Activated naive CD8-positive, alpha-beta T cell treated with anti-CD3 and anti-CD28 coated beads, Interleukin-2, amount 10 ng/mL, durations not matched to agents 7 days and 5 days (primary cell): ENCODE measurements at regions not wholly inside any gene's neighbourhood (a gene's known extent, or its start where the extent isn't known, plus 50 kb on each side); places are given as distances from the start of the nearest gene placed in this dataset.

Experiments
- ATAC-seq: fragments of 150-1000 bp; cut with Tn5 transposase; one replicate; pipeline ENCODE4 v1.10.0; 2021; ENCODE audit warnings: low read depth, moderate library complexity
- POLR2A ChIA-PET: fragments of 350-600 bp; sonication (Branson Sonifier 250); formaldehyde crosslinking; loops from one replicate; lab custom pipeline; 2021; ENCODE audit warnings: antibody characterized with exemption; lab: Charles Lee
- DNase-seq: peaks from one replicate; pipeline ENCODE4 v3.0.0; 2021
- H3K27ac Mint-ChIP-seq: one replicate; pipeline ENCODE4 v1.8.0; 2022; ENCODE audit warnings: mild to moderate bottlenecking, mixed read lengths
- H3K27me3 Mint-ChIP-seq: one replicate; pipeline ENCODE4 v1.8.0; 2022; ENCODE audit warnings: mild to moderate bottlenecking, moderate library complexity, mixed read lengths
- H3K36me3 Mint-ChIP-seq: one replicate; pipeline ENCODE4 v1.8.0; 2021; ENCODE audit warnings: mild to moderate bottlenecking, mixed read lengths
- H3K4me1 Mint-ChIP-seq: one replicate; pipeline ENCODE4 v1.8.0; 2021; ENCODE audit warnings: mixed read lengths
- H3K4me3 Mint-ChIP-seq: one replicate; pipeline ENCODE4 v1.8.0; 2022; ENCODE audit warnings: mild to moderate bottlenecking, moderate library complexity, mixed read lengths
- H3K9me3 Mint-ChIP-seq: one replicate; pipeline ENCODE4 v1.8.0; 2021; ENCODE audit warnings: mixed read lengths

- H3K36me3 Mint-ChIP-seq, result no peaks in the 10 kb centered on the region
- no peaks in the 10 kb centered on the region for H3K9me3 Mint-ChIP-seq
- DNase-seq (no peak), ATAC-seq (no peak)
- POLR2A ChIA-PET, result no interaction called here
- H3K4me3 Mint-ChIP-seq, result no peak overlapping the region
- H3K27ac Mint-ChIP-seq, result no peak overlapping the region
- no peaks in the 10 kb centered on the region for H3K27me3 Mint-ChIP-seq
- no peaks in the 10 kb centered on the region for H3K4me1 Mint-ChIP-seq
These were observed 122.5 kb downstream of the PCDH7 start for GRCh38 chr4:30842689-30843088.

DNA sequence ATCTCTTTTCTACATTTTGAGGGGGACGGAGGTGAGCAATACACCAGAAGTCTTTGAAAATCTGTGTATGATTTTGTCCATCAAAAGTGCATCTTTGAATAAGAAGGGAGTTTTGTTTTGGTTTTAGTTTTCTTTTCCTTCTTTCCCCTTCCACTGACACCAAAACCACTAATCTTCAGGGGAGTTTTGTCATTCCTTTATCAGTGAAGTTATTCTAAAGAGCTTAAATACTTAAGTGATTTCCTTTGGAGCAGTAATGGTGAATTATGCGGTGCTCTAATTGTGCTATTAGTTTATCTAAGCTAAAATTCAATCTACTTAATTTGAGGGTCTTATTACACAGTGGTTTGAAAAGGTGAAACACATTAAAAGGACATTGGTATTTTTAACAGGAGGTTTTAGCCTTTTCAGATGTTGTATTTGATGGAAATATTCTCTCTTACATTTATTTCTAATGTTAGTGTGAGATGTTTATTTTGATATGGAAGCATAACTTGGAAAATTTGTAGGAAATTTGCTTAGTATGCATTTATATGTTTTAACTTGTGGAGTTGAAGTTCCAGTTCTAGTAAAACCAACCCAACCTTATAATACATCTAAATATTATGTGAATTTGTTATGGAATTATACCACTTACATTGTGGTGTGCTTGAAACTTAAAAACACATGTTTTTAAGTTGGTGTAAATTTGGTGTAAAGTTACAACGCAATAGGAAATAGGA lies 124.9 kb downstream of the PCDH7 start:
- ATAC-seq, result no peak
- no peaks in the 10 kb centered on the region for H3K27me3 Mint-ChIP-seq
- DNase-seq, result no peak
- no peak overlapping the region for H3K27ac Mint-ChIP-seq
- H3K36me3 Mint-ChIP-seq, result no peaks in the 10 kb centered on the region
- no peak overlapping the region for H3K4me3 Mint-ChIP-seq
- POLR2A ChIA-PET, result no interaction called here
- H3K9me3 Mint-ChIP-seq, result no peaks in the 10 kb centered on the region
- H3K4me1 Mint-ChIP-seq, result no peaks in the 10 kb centered on the region

- H3K36me3 Mint-ChIP-seq, result no peaks in the 10 kb centered on the region
- no peaks in the 10 kb centered on the region for H3K4me1 Mint-ChIP-seq
- no peaks in the 10 kb centered on the region for H3K27me3 Mint-ChIP-seq
- no peak overlapping the region for H3K27ac Mint-ChIP-seq
- POLR2A ChIA-PET, result no interaction called here
- ATAC-seq (no peak), DNase-seq (no peak)
- no peaks in the 10 kb centered on the region for H3K9me3 Mint-ChIP-seq
- H3K4me3 Mint-ChIP-seq, result no peak overlapping the region
These were observed 127.0 kb downstream of the PCDH7 start for GRCh38 chr4:30847167-30847566.

DNA sequence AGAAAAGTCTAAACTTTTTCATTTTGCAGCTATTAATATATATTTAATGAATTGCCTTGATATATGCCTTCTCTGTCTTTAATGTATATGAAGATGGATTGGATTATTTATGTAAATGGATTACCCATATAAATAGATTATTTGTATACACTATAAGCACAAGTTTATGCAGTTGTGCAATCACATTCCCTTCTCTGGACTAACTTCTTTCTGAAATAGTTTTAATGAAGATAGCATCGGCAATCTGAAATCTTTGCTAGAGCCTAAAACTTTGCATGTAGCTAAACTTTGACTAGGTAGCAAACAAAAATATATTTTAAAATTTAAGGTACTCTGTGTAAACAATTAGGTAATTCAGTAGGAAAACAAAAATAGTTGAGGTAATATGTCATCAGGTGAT lies 127.8 kb downstream of the PCDH7 start:
- DNase-seq (no peak), ATAC-seq (no peak)
- Mint-ChIP-seq H3K4me3 (no peak overlapping the region), H3K4me1 (no peaks in the 10 kb centered on the region), H3K27ac (no peak overlapping the region), H3K36me3 (no peaks in the 10 kb centered on the region), H3K27me3 (no peaks in the 10 kb centered on the region), H3K9me3 (no peaks in the 10 kb centered on the region)
- POLR2A ChIA-PET, result no interaction called here

DNA sequence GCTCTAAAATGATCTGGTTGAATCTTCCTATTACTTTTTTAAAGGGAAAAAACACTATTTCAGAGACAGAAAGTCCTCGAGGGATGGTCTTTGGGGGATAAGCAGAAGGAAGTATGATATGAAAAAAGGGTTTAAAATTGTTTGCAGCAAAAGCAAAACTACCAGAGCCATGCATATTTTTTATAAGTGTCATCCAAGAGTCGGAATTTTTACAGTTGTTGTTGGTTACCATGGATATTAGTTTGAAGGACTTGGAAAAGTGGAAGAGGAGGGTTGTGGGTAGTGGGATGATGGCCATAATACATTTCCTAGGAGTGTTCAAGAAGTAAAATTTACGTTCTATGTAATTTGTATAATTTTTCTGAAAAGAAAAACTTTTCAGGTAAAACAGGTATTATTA lies 134.4 kb downstream of the PCDH7 start:
- no peak for DNase-seq

DNA sequence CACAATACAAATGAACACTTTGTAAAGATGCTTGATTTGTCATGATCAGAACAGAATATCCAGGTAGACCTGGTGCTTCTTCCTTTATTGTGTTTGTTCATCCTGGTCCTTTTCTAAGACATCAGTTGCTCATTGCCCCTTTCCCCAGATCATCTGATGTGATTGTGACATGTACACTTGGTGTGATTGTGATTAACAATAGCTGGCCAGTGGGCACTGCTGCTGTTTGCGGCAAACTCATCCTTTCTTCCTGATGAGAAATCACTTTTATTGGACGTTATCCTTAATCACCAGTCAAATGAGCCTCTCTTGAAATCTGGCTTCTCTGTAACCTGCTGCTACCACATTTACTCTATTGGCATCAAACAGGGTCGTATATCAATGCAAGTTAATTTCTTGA lies 135.1 kb downstream of the PCDH7 start:
- Mint-ChIP-seq H3K36me3 (no peaks in the 10 kb centered on the region), H3K27ac (no peak overlapping the region), H3K4me1 (no peaks in the 10 kb centered on the region), H3K9me3 (peaks cover 2% of the 10 kb centered on the region), H3K4me3 (no peak overlapping the region), H3K27me3 (no peaks in the 10 kb centered on the region)
- ATAC-seq (no peak), DNase-seq (no peak)
- POLR2A ChIA-PET, result no interaction called here

More for the DNA sequence above, 134.4 kb downstream of the PCDH7 start:
- Mint-ChIP-seq H3K27me3 (no peaks in the 10 kb centered on the region), H3K36me3 (no peaks in the 10 kb centered on the region), H3K4me1 (no peaks in the 10 kb centered on the region), H3K9me3 (peaks cover 2% of the 10 kb centered on the region), H3K27ac (no peak overlapping the region), H3K4me3 (no peak overlapping the region)
- POLR2A ChIA-PET, result no interaction called here
- no peak for ATAC-seq

- H3K9me3 Mint-ChIP-seq, result peaks cover 2% of the 10 kb centered on the region
- no peaks in the 10 kb centered on the region for H3K27me3 Mint-ChIP-seq
- no peak overlapping the region for H3K4me3 Mint-ChIP-seq
- H3K27ac Mint-ChIP-seq, result no peak overlapping the region
- no peaks in the 10 kb centered on the region for H3K4me1 Mint-ChIP-seq
- H3K36me3 Mint-ChIP-seq, result no peaks in the 10 kb centered on the region
- DNase-seq (no peak), ATAC-seq (no peak)
- POLR2A ChIA-PET, result no interaction called here
These were observed 136.8 kb downstream of the PCDH7 start for GRCh38 chr4:30856795-30857564.

DNA sequence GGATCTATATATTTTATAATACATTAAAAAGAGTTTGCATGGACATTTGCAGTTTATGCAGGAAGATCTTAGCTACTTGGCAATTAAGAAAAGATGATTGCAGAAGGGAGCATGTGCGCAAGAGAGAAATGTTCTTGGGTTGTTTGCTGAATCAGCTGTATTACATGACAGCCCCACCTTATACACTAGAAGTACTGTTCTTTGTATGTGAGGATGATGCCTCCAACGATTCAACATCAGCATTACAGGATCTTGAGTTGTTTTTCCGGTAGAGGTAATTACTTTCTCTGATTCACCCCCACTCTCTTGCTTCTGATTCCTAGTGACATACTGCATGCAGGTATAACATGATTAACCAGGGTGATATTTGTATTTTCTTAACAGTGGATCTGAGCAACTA lies 140.8 kb downstream of the PCDH7 start:
- H3K27ac Mint-ChIP-seq, result no peak overlapping the region

DNA sequence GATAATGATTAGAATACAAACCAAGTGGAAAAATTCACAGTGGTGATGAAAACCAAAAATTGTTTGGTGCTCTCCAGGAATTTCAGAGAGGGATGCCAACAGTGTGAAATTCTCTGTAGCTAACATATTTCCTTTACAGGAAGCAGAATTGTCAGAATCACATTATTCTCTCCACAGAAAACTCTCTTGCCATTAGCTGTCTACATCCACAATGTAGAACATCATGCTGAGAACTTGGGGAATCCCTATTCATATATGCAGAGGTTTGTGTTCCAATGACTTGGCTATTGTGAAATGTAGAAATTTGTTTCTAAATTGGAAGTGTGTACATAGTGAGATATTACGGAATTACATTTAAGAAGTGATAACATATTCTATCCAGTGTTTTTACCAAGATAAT lies 142.0 kb downstream of the PCDH7 start:
- Mint-ChIP-seq H3K27me3 (no peaks in the 10 kb centered on the region), H3K27ac (no peak overlapping the region), H3K9me3 (no peaks in the 10 kb centered on the region), H3K4me1 (no peaks in the 10 kb centered on the region), H3K4me3 (no peak overlapping the region), H3K36me3 (no peaks in the 10 kb centered on the region)
- ATAC-seq (no peak), DNase-seq (no peak)
- POLR2A ChIA-PET, result no interaction called here

More for the DNA sequence above, 140.8 kb downstream of the PCDH7 start:
- ATAC-seq (no peak), DNase-seq (no peak)
- H3K27me3 Mint-ChIP-seq, result no peaks in the 10 kb centered on the region
- no peaks in the 10 kb centered on the region for H3K4me1 Mint-ChIP-seq
- H3K36me3 Mint-ChIP-seq, result no peaks in the 10 kb centered on the region
- H3K4me3 Mint-ChIP-seq, result no peak overlapping the region
- POLR2A ChIA-PET, result no interaction called here
- no peaks in the 10 kb centered on the region for H3K9me3 Mint-ChIP-seq

DNA sequence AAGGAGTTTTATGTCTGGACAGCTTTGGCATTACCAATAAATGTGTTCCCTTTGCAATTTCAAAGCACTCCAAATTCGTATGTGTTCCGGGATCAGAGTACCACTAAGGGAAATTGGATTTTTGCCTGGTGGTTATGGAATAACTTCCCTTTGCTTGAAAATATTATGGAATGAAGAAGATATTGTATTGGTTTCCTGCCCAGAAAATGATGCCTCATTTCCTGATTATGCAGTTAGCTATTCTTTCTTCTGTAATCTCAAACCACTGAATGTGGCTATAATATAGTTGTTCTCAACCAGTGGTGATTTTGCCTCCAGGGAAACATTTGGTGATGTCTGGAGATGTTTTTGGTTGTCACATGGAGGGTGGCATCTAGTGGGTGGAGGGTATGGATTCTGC lies 142.9 kb downstream of the PCDH7 start:
- DNase-seq, result no peak
- no peaks in the 10 kb centered on the region for H3K9me3 Mint-ChIP-seq
- POLR2A ChIA-PET, result no interaction called here
- no peaks in the 10 kb centered on the region for H3K4me1 Mint-ChIP-seq
- H3K27me3 Mint-ChIP-seq, result no peaks in the 10 kb centered on the region
- H3K27ac Mint-ChIP-seq, result no peak overlapping the region
- no peak overlapping the region for H3K4me3 Mint-ChIP-seq
- no peaks in the 10 kb centered on the region for H3K36me3 Mint-ChIP-seq
- ATAC-seq, result no peak

GRCh38 chr4:30865691-30866090 lies 145.5 kb downstream of the PCDH7 start:
- ATAC-seq (no peak), DNase-seq (no peak)
- Mint-ChIP-seq H3K9me3 (peaks cover 2% of the 10 kb centered on the region), H3K4me3 (no peak overlapping the region), H3K27ac (no peak overlapping the region), H3K36me3 (no peaks in the 10 kb centered on the region), H3K4me1 (no peaks in the 10 kb centered on the region), H3K27me3 (no peaks in the 10 kb centered on the region)
- POLR2A ChIA-PET, result no interaction called here

GRCh38 chr4:30866346-30866745 lies 146.2 kb downstream of the PCDH7 start:
- POLR2A ChIA-PET, result no interaction called here
- Mint-ChIP-seq H3K36me3 (no peaks in the 10 kb centered on the region), H3K4me3 (no peak overlapping the region), H3K9me3 (peaks cover 2% of the 10 kb centered on the region), H3K4me1 (no peaks in the 10 kb centered on the region), H3K27ac (no peak overlapping the region), H3K27me3 (no peaks in the 10 kb centered on the region)
- ATAC-seq (no peak), DNase-seq (no peak)

GRCh38 chr4:30866907-30867306 lies 146.7 kb downstream of the PCDH7 start:
- Mint-ChIP-seq H3K27me3 (no peaks in the 10 kb centered on the region), H3K9me3 (peaks cover 2% of the 10 kb centered on the region), H3K4me3 (no peak overlapping the region), H3K4me1 (no peaks in the 10 kb centered on the region), H3K36me3 (no peaks in the 10 kb centered on the region), H3K27ac (no peak overlapping the region)
- no peak for ATAC-seq
- POLR2A ChIA-PET, result no interaction called here
- no peak for DNase-seq

DNA sequence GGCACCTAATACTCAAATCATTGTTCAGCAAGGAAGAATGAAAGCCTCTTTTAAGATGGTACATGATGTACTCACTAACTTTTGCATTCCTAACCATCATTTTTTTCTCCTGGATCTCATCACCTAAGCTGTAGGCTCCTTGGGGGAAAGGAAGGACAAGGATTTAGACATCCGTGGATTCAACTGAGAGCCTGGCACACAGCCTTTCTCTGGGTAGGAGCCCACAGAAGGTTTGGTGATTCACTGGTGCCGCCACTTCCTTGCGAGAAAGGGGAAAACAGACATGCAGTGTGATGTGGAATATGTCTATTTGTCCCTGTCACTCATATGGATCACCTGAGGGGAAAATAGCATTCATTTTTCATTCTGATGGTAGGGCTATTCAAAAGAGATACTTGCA lies 147.3 kb downstream of the PCDH7 start:
- DNase-seq (no peak), ATAC-seq (no peak)
- H3K4me1 Mint-ChIP-seq, result no peaks in the 10 kb centered on the region
- H3K4me3 Mint-ChIP-seq, result no peak overlapping the region
- H3K9me3 Mint-ChIP-seq, result peaks cover 2% of the 10 kb centered on the region
- H3K36me3 Mint-ChIP-seq, result no peaks in the 10 kb centered on the region
- H3K27me3 Mint-ChIP-seq, result no peaks in the 10 kb centered on the region
- POLR2A ChIA-PET, result no interaction called here
- H3K27ac Mint-ChIP-seq, result no peak overlapping the region
